ENCODE measurements at regions not wholly inside any gene's neighbourhood (a gene's known extent, or its start where the extent isn't known, plus 50 kb on each side); places are given as distances from the start of the nearest gene placed in this dataset.

- no peak overlapping the region for H3K27ac ChIP-seq
- intact Hi-C loops (cut with DNase I), result no loop called here
- ATAC-seq (no peak), DNase-seq (no peak)
- no peaks in the 10 kb centered on the region for H3K36me3 ChIP-seq
- no peaks in the 10 kb centered on the region for H3K4me1 ChIP-seq
- WGBS (ENCODE audit: insufficient coverage, low coverage, low lambda C conversion rate, missing lambda C conversion rate), result 56% methylated on average over 6 of the region's 6 CpGs
- H3K4me3 ChIP-seq, result no peak overlapping the region
- TF ChIP-seq, protein P1, sequence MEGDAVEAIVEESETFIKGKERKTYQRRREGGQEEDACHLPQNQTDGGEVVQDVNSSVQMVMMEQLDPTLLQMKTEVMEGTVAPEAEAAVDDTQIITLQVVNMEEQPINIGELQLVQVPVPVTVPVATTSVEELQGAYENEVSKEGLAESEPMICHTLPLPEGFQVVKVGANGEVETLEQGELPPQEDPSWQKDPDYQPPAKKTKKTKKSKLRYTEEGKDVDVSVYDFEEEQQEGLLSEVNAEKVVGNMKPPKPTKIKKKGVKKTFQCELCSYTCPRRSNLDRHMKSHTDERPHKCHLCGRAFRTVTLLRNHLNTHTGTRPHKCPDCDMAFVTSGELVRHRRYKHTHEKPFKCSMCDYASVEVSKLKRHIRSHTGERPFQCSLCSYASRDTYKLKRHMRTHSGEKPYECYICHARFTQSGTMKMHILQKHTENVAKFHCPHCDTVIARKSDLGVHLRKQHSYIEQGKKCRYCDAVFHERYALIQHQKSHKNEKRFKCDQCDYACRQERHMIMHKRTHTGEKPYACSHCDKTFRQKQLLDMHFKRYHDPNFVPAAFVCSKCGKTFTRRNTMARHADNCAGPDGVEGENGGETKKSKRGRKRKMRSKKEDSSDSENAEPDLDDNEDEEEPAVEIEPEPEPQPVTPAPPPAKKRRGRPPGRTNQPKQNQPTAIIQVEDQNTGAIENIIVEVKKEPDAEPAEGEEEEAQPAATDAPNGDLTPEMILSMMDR (IDR thresholded peaks at IDR 0.05), result no peak
- TF ChIP-seq POLR2A (IDR thresholded peaks at IDR 0.05), result no peak
- H3K27me3 ChIP-seq, result no peaks in the 10 kb centered on the region
- no peaks in the 10 kb centered on the region for H3K9me3 ChIP-seq
Measured at GRCh38 chr2:226310146-226310545, 489.5 kb downstream of the IRS1 start.

- Histone ChIP-seq H3K27me3 (no peaks in the 10 kb centered on the region), H3K9me3 (no peaks in the 10 kb centered on the region), H3K36me3 (no peaks in the 10 kb centered on the region), H3K4me3 (no peak overlapping the region), H3K27ac (no peak overlapping the region), H3K4me1 (no peaks in the 10 kb centered on the region)
- DNase-seq (no peak), ATAC-seq (no peak)
- no peak for TF ChIP-seq POLR2A (IDR thresholded peaks at IDR 0.05)
- TF ChIP-seq, protein P1 (IDR thresholded peaks at IDR 0.05), result no peak
- intact Hi-C loops (cut with DNase I), result no loop called here
- WGBS (ENCODE audit: insufficient coverage, low coverage, low lambda C conversion rate, missing lambda C conversion rate), result 64% methylated on average over 2 of the region's 2 CpGs
Measured at GRCh38 chr2:226308986-226309385, 490.6 kb downstream of the IRS1 start.

- H3K27me3 ChIP-seq, result no peaks in the 10 kb centered on the region
- H3K27ac ChIP-seq, result no peak overlapping the region
- no peaks in the 10 kb centered on the region for H3K9me3 ChIP-seq
- ATAC-seq (peak in 3 of 4 donors; percentile 28 to 51 (median 34)), DNase-seq (no peak)
- 65% methylated on average over 2 of the region's 2 CpGs for WGBS (ENCODE audit: insufficient coverage, low coverage, low lambda C conversion rate, missing lambda C conversion rate)
- H3K4me3 ChIP-seq, result no peak overlapping the region
- H3K4me1 ChIP-seq, result no peaks in the 10 kb centered on the region
- TF ChIP-seq, protein P1 (IDR thresholded peaks at IDR 0.05), result no peak
- no peak for TF ChIP-seq POLR2A (IDR thresholded peaks at IDR 0.05)
- intact Hi-C loops (cut with DNase I), result no loop called here
- no peaks in the 10 kb centered on the region for H3K36me3 ChIP-seq
Measured at GRCh38 chr2:226308323-226308680, 491.3 kb downstream of the IRS1 start.

GRCh38 chr2:226307487-226308322 is 491.9 kb downstream of the IRS1 start:
- Histone ChIP-seq H3K9me3 (no peaks in the 10 kb centered on the region), H3K27me3 (no peaks in the 10 kb centered on the region), H3K4me1 (no peaks in the 10 kb centered on the region), H3K27ac (peak overlapping the region in 1 of 3 donors; percentile 38), H3K4me3 (no peak overlapping the region), H3K36me3 (no peaks in the 10 kb centered on the region)
- intact Hi-C loops (cut with DNase I), result no loop called here
- DNase-seq, result no peak
- TF ChIP-seq, protein P1 (IDR thresholded peaks at IDR 0.05), result no peak
- TF ChIP-seq POLR2A (IDR thresholded peaks at IDR 0.05), result no peak
- peak; percentile 57 to 84 (median 68) for ATAC-seq
- WGBS (ENCODE audit: insufficient coverage, low coverage, low lambda C conversion rate, missing lambda C conversion rate), result 64% methylated on average over 4 of the region's 4 CpGs
